Neural progenitor cell (in vitro differentiated cells): ENCODE measurements at regions not wholly inside any gene's neighbourhood (a gene's known extent, or its start where the extent isn't known, plus 50 kb on each side); places are given as distances from the start of the nearest gene placed in this dataset.
A peak's percentile ranks its signal among the peaks of the same experiment; 100 is the strongest.

Experiments
- DNase-seq: peaks from one replicate; pipeline ENCODE4 v3.0.0-alpha.2; 2016; ENCODE audit warnings: low spot score
- H2AFZ ChIP-seq: fragments of 200-600 bp; sonication (generic); replicated peaks from 2 replicates; pipeline ENCODE4 v1.6.1; 2016; ENCODE audit warnings: antibody characterized with exemption
- H3F3A ChIP-seq: fragments of 200-600 bp; sonication (generic); 2 replicates; pipeline ENCODE4 v1.6.1; 2016; ENCODE audit warnings: antibody characterized with exemption, low read depth
- H3K27ac ChIP-seq: fragments of 200-600 bp; sonication (generic); 2 replicates; pipeline ENCODE4 v1.5.1; 2016; ENCODE audit warnings: mild to moderate bottlenecking
- H3K27me3 ChIP-seq: fragments of 200-600 bp; sonication (generic); 2 replicates; pipeline ENCODE4 v1.6.1; 2016; ENCODE audit warnings: mild to moderate bottlenecking, moderate library complexity
- H3K36me3 ChIP-seq: fragments of 200-600 bp; sonication (generic); 2 replicates; pipeline ENCODE4 v1.5.1; 2016
- H3K4me1 ChIP-seq: fragments of 200-600 bp; sonication (generic); 2 replicates; pipeline ENCODE4 v1.6.1; 2016; ENCODE audit warnings: mixed run types
- H3K4me2 ChIP-seq: fragments of 200-600 bp; sonication (generic); 2 replicates; pipeline ENCODE4 v1.6.1; 2016
- H3K4me3 ChIP-seq: fragments of 200-600 bp; sonication (generic); 2 replicates; pipeline ENCODE4 v1.5.1; 2016
- H3K79me2 ChIP-seq: fragments of 200-600 bp; sonication (generic); 2 replicates; pipeline ENCODE4 v1.6.1; 2016; ENCODE audit warnings: low read depth
- H3K9ac ChIP-seq: fragments of 200-600 bp; sonication (generic); 2 replicates; pipeline ENCODE4 v1.6.1; 2016
- H3K9me3 ChIP-seq: fragments of 200-600 bp; sonication (generic); 2 replicates; pipeline ENCODE4 v1.5.1; 2016; ENCODE audit warnings: low read depth
- H4K20me1 ChIP-seq: fragments of 200-600 bp; sonication (generic); 2 replicates; pipeline ENCODE4 v1.6.1; 2016; ENCODE audit warnings: low read depth
- H3K27ac Mint-ChIP-seq: 3 replicates; pipeline ENCODE4 v1.8.0; 2021; ENCODE audit warnings: mixed read lengths
- H3K27me3 Mint-ChIP-seq: 2 replicates; pipeline ENCODE4 v1.8.0; 2022; ENCODE audit warnings: low read depth, mild to moderate bottlenecking, inconsistent platforms, moderate library complexity, mixed read lengths; ENCODE audit not compliant: insufficient read depth
- H3K36me3 Mint-ChIP-seq: 3 replicates; pipeline ENCODE4 v1.8.0; 2021; ENCODE audit warnings: mixed read lengths
- H3K4me1 Mint-ChIP-seq: 3 replicates; pipeline ENCODE4 v1.8.0; 2021; ENCODE audit warnings: mixed read lengths
- H3K4me3 Mint-ChIP-seq: 3 replicates; pipeline ENCODE4 v1.8.0; 2021; ENCODE audit warnings: mild to moderate bottlenecking, moderate library complexity, mixed read lengths
- H3K9me3 Mint-ChIP-seq: 3 replicates; pipeline ENCODE4 v1.8.0; 2020; ENCODE audit warnings: mixed read lengths
- EZH2 ChIP-seq: fragments of 200-600 bp; sonication (generic); IDR thresholded peaks from 2 replicates; pipeline ENCODE4 v1.6.1; 2017; ENCODE audit warnings: antibody characterized with exemption, mild to moderate bottlenecking, moderate library complexity
- EZH2phosphoT487 ChIP-seq: fragments of 200-600 bp; sonication (generic); IDR thresholded peaks from 2 replicates; pipeline ENCODE4 v1.6.1; 2017; ENCODE audit warnings: antibody characterized with exemption
- TF ChIP-seq, protein P1 (sequence below): fragments of 200-600 bp; sonication (generic); IDR thresholded peaks from 2 replicates; pipeline ENCODE4 v1.5.1; 2017; ENCODE audit warnings: antibody characterized with exemption, mild to moderate bottlenecking

GRCh38 chrX:22748093-22748999 is 251.4 kb upstream of the DDX53 start:
- Mint-ChIP-seq H3K27me3 (peaks cover 2% of the 10 kb centered on the region), H3K36me3 (no peaks in the 10 kb centered on the region), H3K27ac (no peak overlapping the region), H3K9me3 (no peaks in the 10 kb centered on the region), H3K4me3 (no peak overlapping the region), H3K4me1 (no peaks in the 10 kb centered on the region)
- Histone ChIP-seq H3F3A (no peaks in the 10 kb centered on the region), H3K9ac (no peak overlapping the region), H3K4me3 (no peak overlapping the region), H3K27me3 (no peaks in the 10 kb centered on the region), H3K4me1 (no peaks in the 10 kb centered on the region), H3K79me2 (no peaks in the 10 kb centered on the region), H3K36me3 (no peaks in the 10 kb centered on the region), H2AFZ (peak overlapping the region; percentile 24), H3K4me2 (no peak overlapping the region), H3K9me3 (peaks cover 9% of the 10 kb centered on the region), H4K20me1 (no peaks in the 10 kb centered on the region), H3K27ac (no peak overlapping the region)
- TF ChIP-seq EZH2phosphoT487 (no peak), EZH2 (no peak)
- TF ChIP-seq, protein P1, sequence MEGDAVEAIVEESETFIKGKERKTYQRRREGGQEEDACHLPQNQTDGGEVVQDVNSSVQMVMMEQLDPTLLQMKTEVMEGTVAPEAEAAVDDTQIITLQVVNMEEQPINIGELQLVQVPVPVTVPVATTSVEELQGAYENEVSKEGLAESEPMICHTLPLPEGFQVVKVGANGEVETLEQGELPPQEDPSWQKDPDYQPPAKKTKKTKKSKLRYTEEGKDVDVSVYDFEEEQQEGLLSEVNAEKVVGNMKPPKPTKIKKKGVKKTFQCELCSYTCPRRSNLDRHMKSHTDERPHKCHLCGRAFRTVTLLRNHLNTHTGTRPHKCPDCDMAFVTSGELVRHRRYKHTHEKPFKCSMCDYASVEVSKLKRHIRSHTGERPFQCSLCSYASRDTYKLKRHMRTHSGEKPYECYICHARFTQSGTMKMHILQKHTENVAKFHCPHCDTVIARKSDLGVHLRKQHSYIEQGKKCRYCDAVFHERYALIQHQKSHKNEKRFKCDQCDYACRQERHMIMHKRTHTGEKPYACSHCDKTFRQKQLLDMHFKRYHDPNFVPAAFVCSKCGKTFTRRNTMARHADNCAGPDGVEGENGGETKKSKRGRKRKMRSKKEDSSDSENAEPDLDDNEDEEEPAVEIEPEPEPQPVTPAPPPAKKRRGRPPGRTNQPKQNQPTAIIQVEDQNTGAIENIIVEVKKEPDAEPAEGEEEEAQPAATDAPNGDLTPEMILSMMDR, result peak; percentile 80
- peak; percentile 68 for DNase-seq

DNA sequence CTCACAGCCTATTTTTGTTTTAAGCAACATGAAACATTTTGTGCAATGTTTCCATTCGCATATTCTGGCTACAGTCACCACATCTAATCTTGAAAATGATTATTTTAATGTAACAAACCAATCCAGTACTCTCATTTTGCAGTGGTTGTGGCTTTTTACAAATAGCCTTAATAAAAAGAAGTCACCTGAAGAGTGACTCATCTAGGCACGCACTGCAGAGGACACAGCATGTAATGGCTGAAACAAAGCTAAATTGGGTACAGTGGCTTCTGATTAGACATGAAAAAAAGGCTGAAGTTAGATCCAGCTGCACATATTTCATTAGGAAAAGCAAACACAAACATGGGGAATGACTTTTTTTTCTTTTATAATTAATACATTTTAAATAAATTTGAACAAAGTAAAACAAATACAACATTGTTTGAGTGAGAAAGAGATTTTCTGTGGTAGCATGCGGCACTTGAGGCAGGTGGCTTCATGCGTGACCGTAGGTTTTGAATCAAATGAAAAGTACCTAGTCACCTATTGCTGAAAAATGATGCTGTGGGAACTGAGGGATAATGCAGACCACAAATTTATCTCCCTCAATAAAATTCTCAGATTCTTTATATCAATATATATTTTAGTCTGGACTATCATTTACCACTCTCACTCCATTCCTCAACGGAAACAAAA is 240.8 kb upstream of the DDX53 start:
- no peak overlapping the region for H3K9ac ChIP-seq
- no peak overlapping the region for H2AFZ ChIP-seq
- no peak overlapping the region for H3K27ac ChIP-seq
- no peaks in the 10 kb centered on the region for H3K79me2 ChIP-seq
- H3K9me3 ChIP-seq, result no peaks in the 10 kb centered on the region
- Mint-ChIP-seq H3K36me3 (no peaks in the 10 kb centered on the region), H3K27me3 (no peaks in the 10 kb centered on the region), H3K27ac (no peak overlapping the region), H3K4me1 (no peaks in the 10 kb centered on the region), H3K9me3 (no peaks in the 10 kb centered on the region), H3K4me3 (no peak overlapping the region)
- no peaks in the 10 kb centered on the region for H4K20me1 ChIP-seq
- no peak for DNase-seq
- no peaks in the 10 kb centered on the region for H3K27me3 ChIP-seq
- H3K4me2 ChIP-seq, result no peak overlapping the region
- H3F3A ChIP-seq, result no peaks in the 10 kb centered on the region
- no peaks in the 10 kb centered on the region for H3K4me1 ChIP-seq
- H3K36me3 ChIP-seq, result peaks cover 2% of the 10 kb centered on the region
- TF ChIP-seq, protein P1, result no peak
- TF ChIP-seq EZH2phosphoT487 (no peak), EZH2 (no peak)
- no peak overlapping the region for H3K4me3 ChIP-seq

DNA sequence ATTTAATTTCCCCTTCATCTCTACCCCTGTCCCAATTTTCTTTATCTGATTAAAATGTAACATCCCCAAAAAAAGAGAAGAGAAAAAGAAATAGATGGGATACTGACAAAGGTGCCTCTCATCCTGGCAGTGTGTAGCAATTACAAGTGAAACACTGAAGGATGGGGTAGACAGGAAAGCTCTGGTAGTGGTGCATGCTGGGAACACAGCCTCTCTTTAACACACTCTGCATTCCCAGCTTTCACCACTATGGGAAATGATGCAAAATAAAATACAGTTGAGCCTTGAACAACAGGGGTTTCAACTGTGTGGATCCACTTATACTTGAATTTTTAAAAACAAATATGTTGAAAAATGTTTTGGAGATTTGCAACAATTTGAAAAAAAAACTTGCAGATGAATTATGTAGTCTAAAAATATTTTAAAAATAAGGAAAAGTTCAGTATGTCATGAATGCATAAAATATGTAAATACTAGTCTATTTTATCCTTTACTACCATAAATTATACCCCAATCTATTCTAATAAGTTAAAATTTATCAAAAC is 239.2 kb upstream of the DDX53 start:
- H3K4me3 ChIP-seq, result no peak overlapping the region
- no peaks in the 10 kb centered on the region for H3K9me3 Mint-ChIP-seq
- no peaks in the 10 kb centered on the region for H3K9me3 ChIP-seq
- no peaks in the 10 kb centered on the region for H3K27me3 Mint-ChIP-seq
- no peaks in the 10 kb centered on the region for H3K4me1 Mint-ChIP-seq
- DNase-seq, result no peak
- no peak overlapping the region for H3K4me2 ChIP-seq
- no peaks in the 10 kb centered on the region for H3K79me2 ChIP-seq
- no peak overlapping the region for H3K4me3 Mint-ChIP-seq
- no peak overlapping the region for H3K9ac ChIP-seq
- no peak overlapping the region for H3K27ac ChIP-seq
- no peak overlapping the region for H2AFZ ChIP-seq
- H3K27ac Mint-ChIP-seq, result no peak overlapping the region
- no peak for TF ChIP-seq EZH2phosphoT487
- TF ChIP-seq, protein P1, result no peak
- TF ChIP-seq EZH2, result no peak
- no peaks in the 10 kb centered on the region for H3K36me3 Mint-ChIP-seq
- H3K4me1 ChIP-seq, result no peaks in the 10 kb centered on the region
- H4K20me1 ChIP-seq, result no peaks in the 10 kb centered on the region
- H3K36me3 ChIP-seq, result peaks cover 2% of the 10 kb centered on the region
- H3K27me3 ChIP-seq, result no peaks in the 10 kb centered on the region
- no peaks in the 10 kb centered on the region for H3F3A ChIP-seq
